GM12872 (cell line): ENCODE measurements at regions not wholly inside any gene's neighbourhood (a gene's known extent, or its start where the extent isn't known, plus 50 kb on each side); places are given as distances from the start of the nearest gene placed in this dataset.

ENCODE experiments used
- CTCF ChIP-seq: IDR thresholded peaks from 3 replicates; pipeline ENCODE4 v1.5.1; 2011; ENCODE audit warnings: low read depth, mild to moderate bottlenecking, low read length, moderate library complexity; ENCODE audit not compliant: insufficient read depth

- no peak for TF ChIP-seq CTCF
Measured at GRCh38 chr2:7476371-7476770, 559.2 kb downstream of the RNF144A start.

- TF ChIP-seq CTCF = no peak
Measured at GRCh38 chr2:7479603-7480002, 562.4 kb downstream of the RNF144A start.

- TF ChIP-seq CTCF = no peak
Measured at GRCh38 chr2:7480431-7480830, 563.2 kb downstream of the RNF144A start.

GRCh38 chr2:7490672-7491071, 573.5 kb downstream of the RNF144A start:
- TF ChIP-seq CTCF = no peak

- TF ChIP-seq CTCF = no peak
Measured at GRCh38 chr2:7492719-7493118, 575.5 kb downstream of the RNF144A start.

- no peak for TF ChIP-seq CTCF
Measured at GRCh38 chr2:7497178-7497577, 580.0 kb downstream of the RNF144A start.

- no peak for TF ChIP-seq CTCF
Measured at GRCh38 chr2:7499018-7499417, 581.8 kb downstream of the RNF144A start.

- TF ChIP-seq CTCF = no peak
Measured at GRCh38 chr2:7502336-7502735, 585.1 kb downstream of the RNF144A start.
